ENCODE measurements at regions not wholly inside any gene's neighbourhood (a gene's known extent, or its start where the extent isn't known, plus 50 kb on each side); places are given as distances from the start of the nearest gene placed in this dataset.

GRCh38 chr11:134890446-134890845 lies 478.4 kb upstream of the B3GAT1 start:
- TF ChIP-seq CTCF (IDR thresholded peaks at IDR 0.05; ENCODE audit: insufficient read depth, low read length, missing control alignments), result no peak
- H3K4me3 ChIP-seq (ENCODE audit: low read depth, low read length), result no peak overlapping the region
- POLR2A ChIA-PET, result no interaction called here
- no peak for DNase-seq (ENCODE audit: low read depth, low spot score)
- CTCF ChIA-PET, result no interaction called here

GRCh38 chr11:134889832-134890231 lies 477.8 kb upstream of the B3GAT1 start:
- H3K4me3 ChIP-seq (ENCODE audit: low read depth, low read length), result no peak overlapping the region
- DNase-seq (ENCODE audit: low read depth, low spot score), result no peak
- CTCF ChIA-PET, result no interaction called here
- no peak for TF ChIP-seq CTCF (IDR thresholded peaks at IDR 0.05; ENCODE audit: insufficient read depth, low read length, missing control alignments)
- POLR2A ChIA-PET, result no interaction called here

GRCh38 chr11:134888821-134889220 lies 476.8 kb upstream of the B3GAT1 start:
- ChIA-PET POLR2A (no interaction called here), CTCF (no interaction called here)
- no peak for TF ChIP-seq CTCF (IDR thresholded peaks at IDR 0.05; ENCODE audit: insufficient read depth, low read length, missing control alignments)
- DNase-seq (ENCODE audit: low read depth, low spot score), result no peak
- no peak overlapping the region for H3K4me3 ChIP-seq (ENCODE audit: low read depth, low read length)

- no peak for TF ChIP-seq CTCF (IDR thresholded peaks at IDR 0.05; ENCODE audit: insufficient read depth, low read length, missing control alignments)
- CTCF ChIA-PET, result no interaction called here
Measured at GRCh38 chr11:134887896-134888295, 475.9 kb upstream of the B3GAT1 start.

GRCh38 chr11:134883484-134883883 lies 471.4 kb upstream of the B3GAT1 start:
- ChIA-PET POLR2A (no interaction called here), CTCF (interaction anchor here (2.0 kb wide), 1 partner anchor 15 kb away, joined by 8 read pairs; no protein-coding TSS in a partner anchor)
- TF ChIP-seq CTCF (IDR thresholded peaks at IDR 0.05; ENCODE audit: insufficient read depth, low read length, missing control alignments), result no peak
- DNase-seq (ENCODE audit: low read depth, low spot score), result no peak
- H3K4me3 ChIP-seq (ENCODE audit: low read depth, low read length), result no peak overlapping the region

More at GRCh38 chr11:134887896-134888295, 475.9 kb upstream of the B3GAT1 start:
- no peak overlapping the region for H3K4me3 ChIP-seq (ENCODE audit: low read depth, low read length)
- DNase-seq (ENCODE audit: low read depth, low spot score), result no peak
- POLR2A ChIA-PET, result no interaction called here

- H3K4me3 ChIP-seq (ENCODE audit: low read depth, low read length), result no peak overlapping the region
- no peak for TF ChIP-seq CTCF (IDR thresholded peaks at IDR 0.05; ENCODE audit: insufficient read depth, low read length, missing control alignments)
- DNase-seq (ENCODE audit: low read depth, low spot score), result no peak
- CTCF ChIA-PET, result interaction anchor here (1.0 to 2.0 kb wide), 2 partner anchors 14 to 955 kb away, joined by 3 to 8 read pairs; no protein-coding TSS in a partner anchor
- POLR2A ChIA-PET, result no interaction called here
Measured at GRCh38 chr11:134882671-134883297, 470.7 kb upstream of the B3GAT1 start.

Data from AG04449 (cell line).